DMS114 treated with DMSO at 0.1 percent for 48 hours (cell line): ENCODE measurements at regions not wholly inside any gene's neighbourhood (a gene's known extent, or its start where the extent isn't known, plus 50 kb on each side); places are given as distances from the start of the nearest gene placed in this dataset.

Experiments used
- DNase-seq: peaks from one replicate; lab custom pipeline; 2025; ENCODE audit not compliant: unreplicated experiment; lab: John Stamatoyannopoulos, UW

DNA sequence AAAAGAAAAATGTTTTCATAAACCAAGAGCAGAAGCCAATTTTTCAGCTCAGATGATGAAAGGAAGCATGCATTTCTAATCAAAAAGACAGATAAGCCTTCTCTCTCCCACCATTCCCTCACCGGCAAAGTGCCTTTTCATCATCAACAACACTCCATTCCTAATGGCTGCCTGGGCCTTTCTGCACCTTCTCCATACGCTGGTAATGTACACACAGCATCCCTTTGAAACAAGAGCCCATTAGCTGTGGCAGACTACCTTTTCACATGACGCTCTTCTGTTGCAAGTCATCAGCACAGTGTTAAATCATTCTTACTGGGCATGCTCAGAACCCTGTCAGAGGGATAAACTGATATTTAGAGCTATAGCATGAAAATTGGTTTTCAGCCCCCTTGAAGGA is 408.9 kb downstream of the MEIS1 start:
- DNase-seq = no peak

DNA sequence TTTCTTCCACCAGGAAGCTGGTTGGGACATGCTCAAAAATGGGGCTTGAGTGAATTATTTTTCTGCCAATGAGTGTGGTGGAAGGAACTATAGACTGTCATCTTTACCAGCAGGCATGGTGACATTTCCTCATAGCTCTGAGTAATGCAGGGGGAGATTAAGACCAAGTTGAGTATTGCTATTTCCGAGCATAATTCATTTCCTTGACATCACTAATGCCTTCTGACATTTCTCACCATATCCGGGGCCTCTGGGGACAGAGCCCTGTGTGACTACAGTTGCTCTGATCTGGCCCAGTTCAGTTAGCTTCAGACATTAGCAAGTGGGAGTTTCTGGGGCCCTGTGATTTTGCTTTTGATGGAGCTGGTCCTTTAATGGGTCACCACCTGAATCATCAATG is 410.4 kb downstream of the MEIS1 start:
- DNase-seq = no peak

DNA sequence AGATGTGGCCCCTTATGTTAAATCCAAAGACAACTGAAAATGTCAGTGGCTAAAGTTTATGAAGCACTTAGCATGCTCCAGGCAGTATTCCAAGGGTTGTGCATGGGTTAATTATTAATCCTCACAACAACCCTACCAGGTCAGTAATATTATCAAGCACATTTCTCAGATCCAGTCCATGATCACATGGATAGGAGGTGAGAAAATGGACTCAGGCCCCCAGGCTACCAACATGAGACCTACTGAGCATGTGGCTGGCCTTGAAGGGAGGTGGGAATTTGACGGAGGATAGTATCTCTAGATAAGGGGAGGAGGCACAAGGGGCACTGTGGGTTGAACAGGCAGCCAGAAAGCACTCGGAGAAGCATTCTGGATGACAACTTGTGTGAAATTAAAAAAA is 412.0 kb downstream of the MEIS1 start:
- DNase-seq = no peak

- DNase-seq = no peak
Measured at GRCh38 chr2:66849153-66849755, 414.3 kb downstream of the MEIS1 start.

- no peak for DNase-seq
Measured at GRCh38 chr2:66850376-66850775, 415.5 kb downstream of the MEIS1 start.

GRCh38 chr2:66851449-66851872 is 416.5 kb downstream of the MEIS1 start:
- no peak for DNase-seq

GRCh38 chr2:66852953-66853352 is 418.0 kb downstream of the MEIS1 start:
- no peak for DNase-seq

- no peak for DNase-seq
Measured at GRCh38 chr2:66853585-66853984, 418.7 kb downstream of the MEIS1 start.

- no peak for DNase-seq
Measured at GRCh38 chr2:66854298-66854697, 419.4 kb downstream of the MEIS1 start.

DNA sequence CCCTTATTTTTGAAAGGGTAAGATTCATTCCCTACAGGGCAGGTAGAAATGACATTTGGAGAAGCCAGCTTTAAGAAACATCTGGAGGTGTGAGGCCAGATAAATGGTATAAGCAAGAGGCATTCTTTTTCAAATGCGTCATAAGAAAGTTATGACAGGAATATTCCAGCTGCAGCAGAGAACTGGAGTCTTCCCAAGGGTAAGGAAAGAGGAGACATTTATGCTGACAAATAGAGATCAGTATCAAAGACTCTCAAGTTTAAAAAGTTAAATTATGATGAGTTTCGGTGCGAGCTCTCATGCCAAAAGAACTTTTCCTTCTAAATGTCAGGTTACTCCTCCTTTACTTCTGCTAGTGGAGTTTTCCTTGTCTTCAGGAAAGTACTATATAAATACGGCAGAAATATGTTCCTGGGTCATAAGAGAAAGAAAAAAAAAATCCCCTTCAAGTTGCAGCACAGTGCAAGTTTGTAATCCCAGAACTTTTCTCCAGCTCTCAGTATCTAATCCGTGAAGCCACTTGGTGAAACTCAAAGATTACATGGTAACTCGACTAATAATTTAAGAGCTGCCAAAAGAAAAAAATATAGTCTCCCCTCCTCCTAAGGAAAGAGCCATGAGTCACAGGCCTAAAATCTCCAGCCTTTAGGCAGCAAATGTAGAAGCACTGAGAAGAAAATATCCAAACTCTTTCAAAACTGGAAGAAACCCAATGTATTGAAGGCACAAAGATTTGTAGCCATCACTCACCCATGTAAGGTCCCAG is 428.1 kb downstream of the MEIS1 start:
- no peak for DNase-seq

DNA sequence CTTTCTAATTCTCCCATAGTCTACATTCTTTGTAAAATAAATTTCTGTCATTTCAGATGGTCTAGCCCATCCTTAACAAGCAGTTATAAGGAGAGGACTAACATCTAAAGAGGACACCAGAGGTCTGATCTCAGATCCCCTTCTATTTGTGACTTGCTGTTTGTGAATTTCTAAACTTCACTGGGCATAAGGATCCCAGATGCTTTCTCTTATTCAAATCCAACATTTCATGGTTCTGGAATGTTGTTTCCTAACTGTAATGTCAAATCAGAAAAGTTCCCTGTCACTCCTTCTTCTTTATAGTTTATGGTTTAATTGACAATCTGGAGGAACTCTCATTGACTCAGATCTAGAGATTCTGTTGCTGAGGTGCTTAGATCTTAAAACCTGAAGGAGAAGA is 430.2 kb downstream of the MEIS1 start:
- no peak for DNase-seq

- DNase-seq = no peak
Measured at GRCh38 chr2:66866331-66867062, 431.6 kb downstream of the MEIS1 start.

GRCh38 chr2:66867063-66867441 is 432.1 kb downstream of the MEIS1 start:
- DNase-seq = no peak

- no peak for DNase-seq
Measured at GRCh38 chr2:66869076-66869475, 434.2 kb downstream of the MEIS1 start.

DNA sequence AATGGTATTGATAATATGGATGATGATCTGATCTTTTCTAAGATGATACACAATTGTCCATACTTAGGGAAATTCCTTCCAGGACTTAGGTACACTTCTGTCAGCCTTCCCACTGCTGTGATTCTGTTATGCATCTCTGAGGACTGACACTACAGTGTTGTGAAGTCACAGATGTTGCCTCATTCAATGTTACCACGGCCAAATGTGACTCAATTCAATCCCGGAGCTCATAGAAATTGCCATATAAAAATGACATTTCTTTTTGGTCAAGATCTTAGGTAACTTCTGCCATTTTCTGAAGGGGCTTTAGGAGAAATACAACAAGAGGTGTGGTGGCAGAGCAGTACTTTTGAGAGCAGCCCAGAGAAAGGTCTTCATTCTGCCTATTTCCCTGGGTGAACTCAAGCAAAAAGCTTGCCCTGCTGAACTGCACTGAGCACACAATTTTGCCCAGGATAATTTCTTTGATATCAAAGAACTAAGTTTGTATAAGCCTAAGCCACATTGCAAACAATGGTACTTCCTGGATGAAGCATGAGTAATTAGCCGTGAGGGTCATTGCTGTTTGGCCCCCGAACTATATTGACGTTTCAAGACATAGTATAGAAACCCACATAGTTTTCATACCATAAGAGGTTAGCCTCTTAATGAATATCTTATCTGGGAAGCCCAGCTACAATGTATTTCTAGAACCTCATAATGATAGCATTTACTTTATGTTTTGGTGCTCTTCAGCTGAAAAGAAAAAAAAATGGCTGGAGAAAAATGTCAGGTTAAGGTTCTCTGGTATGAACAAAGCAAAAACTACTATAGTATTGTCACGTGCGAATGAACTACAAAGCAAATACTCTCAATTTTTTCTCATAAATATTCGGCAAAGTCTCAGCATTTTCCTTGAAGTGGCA is 437.4 kb downstream of the MEIS1 start:
- no peak for DNase-seq

DNA sequence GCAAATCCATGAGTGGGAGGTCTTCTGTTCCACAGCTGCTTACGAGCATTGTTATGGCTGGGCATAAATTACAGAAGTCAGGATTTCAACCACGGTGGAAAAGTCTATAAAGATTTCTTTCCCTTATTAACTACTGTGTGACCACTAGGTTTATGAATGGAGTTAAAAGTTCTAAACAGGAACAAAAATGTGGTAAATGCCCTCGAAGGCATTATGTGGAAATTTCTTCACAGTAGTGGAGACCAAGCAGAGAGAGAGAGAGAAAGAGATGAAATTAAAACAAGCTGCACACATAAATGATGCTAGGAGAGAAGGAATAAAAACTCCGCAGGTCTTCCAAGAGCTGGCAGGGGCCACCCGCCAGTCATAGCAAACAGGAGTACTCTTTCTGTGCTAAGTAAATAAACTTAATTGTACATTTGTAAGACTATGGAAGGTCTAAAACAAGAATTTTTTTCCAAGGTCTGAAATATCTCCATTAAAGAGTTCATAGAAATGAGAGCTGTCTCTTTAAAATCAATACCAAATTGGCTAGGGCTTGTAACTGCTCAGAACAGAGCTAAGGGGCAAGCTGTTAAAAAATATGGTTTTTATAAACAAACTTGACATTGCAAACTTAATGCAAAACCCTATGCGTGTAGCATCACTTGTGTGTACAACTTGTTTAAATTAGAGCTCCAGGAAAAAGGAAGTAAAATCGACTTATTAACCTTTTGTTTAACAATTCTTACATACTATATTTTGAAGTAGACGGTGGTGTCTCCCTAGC is 438.2 kb downstream of the MEIS1 start:
- peak; percentile 25 for DNase-seq

GRCh38 chr2:66874411-66874810 is 439.5 kb downstream of the MEIS1 start:
- peak; percentile 41 for DNase-seq

- no peak for DNase-seq
Measured at GRCh38 chr2:66875941-66876462, 441.1 kb downstream of the MEIS1 start.

GRCh38 chr2:66885775-66886383 is 451.0 kb downstream of the MEIS1 start:
- no peak for DNase-seq

DNA sequence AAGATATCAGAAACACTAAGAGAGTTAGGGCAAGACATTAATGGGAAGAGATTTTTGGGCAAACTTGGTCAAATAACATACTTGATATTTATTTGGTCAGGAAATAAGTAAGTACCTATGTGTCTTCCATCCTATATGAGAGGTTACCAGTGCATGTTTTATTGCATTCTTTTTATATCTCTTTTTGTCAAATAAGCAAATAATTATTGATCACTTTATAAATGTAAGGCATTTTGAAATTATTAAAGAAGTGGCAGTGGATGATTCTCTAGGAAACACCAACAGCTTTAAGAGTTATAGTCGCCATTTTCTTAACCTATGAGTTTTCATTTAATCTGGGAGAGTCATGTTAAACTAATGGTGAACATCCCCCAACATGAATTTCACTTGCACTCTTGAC is 453.3 kb downstream of the MEIS1 start:
- no peak for DNase-seq
